ENCODE measurements at regions not wholly inside any gene's neighbourhood (a gene's known extent, or its start where the extent isn't known, plus 50 kb on each side); places are given as distances from the start of the nearest gene placed in this dataset.

DNA sequence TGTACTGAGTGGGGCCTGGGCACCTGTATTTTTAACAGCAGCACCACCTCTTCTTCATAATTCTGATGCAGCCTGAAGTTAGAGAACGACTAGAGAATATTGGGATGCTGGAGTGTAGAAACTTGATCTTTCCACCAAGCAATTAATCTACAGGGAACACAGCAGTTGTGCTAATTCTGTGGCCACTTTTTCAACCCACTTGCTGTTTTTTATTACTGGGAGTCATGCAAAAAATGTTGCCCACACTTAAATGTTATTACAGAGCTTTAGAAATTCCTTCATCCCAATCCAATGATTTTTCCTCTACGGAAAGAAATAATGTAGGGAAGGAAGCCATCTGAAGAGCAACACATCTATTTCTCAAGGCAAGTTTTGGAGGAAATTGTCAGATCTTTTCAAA is 190.9 kb upstream of the TUT7 start:
- WGBS, 2 donors, result 56 to 58% methylated on average over 2 of the region's 2 CpGs
- Histone ChIP-seq H3K27me3 (no peaks in the 10 kb centered on the region), H3K27ac (no peak overlapping the region), H3K4me3 (no peak overlapping the region), H3K36me3 (ENCODE audit: low read depth, missing control alignments) (no peaks in the 10 kb centered on the region), H3K4me1 (no peaks in the 10 kb centered on the region), H3K9me3 (no peaks in the 10 kb centered on the region)
- DNase-seq, result no peak
- intact Hi-C loops (cut with DNase I; ENCODE audit: low total_unique reads), result no loop called here
- TF ChIP-seq, protein P1, sequence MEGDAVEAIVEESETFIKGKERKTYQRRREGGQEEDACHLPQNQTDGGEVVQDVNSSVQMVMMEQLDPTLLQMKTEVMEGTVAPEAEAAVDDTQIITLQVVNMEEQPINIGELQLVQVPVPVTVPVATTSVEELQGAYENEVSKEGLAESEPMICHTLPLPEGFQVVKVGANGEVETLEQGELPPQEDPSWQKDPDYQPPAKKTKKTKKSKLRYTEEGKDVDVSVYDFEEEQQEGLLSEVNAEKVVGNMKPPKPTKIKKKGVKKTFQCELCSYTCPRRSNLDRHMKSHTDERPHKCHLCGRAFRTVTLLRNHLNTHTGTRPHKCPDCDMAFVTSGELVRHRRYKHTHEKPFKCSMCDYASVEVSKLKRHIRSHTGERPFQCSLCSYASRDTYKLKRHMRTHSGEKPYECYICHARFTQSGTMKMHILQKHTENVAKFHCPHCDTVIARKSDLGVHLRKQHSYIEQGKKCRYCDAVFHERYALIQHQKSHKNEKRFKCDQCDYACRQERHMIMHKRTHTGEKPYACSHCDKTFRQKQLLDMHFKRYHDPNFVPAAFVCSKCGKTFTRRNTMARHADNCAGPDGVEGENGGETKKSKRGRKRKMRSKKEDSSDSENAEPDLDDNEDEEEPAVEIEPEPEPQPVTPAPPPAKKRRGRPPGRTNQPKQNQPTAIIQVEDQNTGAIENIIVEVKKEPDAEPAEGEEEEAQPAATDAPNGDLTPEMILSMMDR (IDR thresholded peaks at IDR 0.05), result no peak
- no peak for TF ChIP-seq POLR2A (IDR thresholded peaks at IDR 0.05)

DNA sequence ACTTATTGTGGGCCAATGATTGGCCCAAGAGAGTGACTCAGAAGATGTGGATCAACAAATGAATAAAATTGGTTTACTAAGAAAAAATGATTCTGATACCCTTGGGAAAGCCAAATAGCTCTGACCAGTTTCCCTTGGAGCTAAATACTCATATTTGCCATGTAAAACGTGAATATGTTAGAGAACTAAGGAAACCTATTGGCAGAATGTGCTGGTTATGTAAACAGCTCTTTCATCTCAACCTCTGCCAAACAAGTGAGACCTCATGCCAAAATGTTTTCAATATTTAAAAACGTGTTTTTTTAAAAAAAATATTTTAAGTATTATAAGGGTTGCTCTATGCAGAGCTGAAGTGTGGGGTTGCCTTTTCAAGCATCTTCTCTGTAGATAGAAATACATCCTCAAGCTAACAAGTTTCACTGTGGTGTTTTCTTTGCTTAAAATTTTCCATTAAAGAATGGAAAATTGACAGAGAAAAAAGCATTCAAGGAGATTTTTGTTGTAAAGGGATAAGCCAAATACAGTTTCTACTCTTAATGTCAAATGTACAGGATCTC is 186.9 kb upstream of the TUT7 start:
- Histone ChIP-seq H3K27me3 (no peaks in the 10 kb centered on the region), H3K4me3 (no peak overlapping the region), H3K4me1 (no peaks in the 10 kb centered on the region), H3K27ac (no peak overlapping the region), H3K9me3 (no peaks in the 10 kb centered on the region), H3K36me3 (ENCODE audit: low read depth, missing control alignments) (no peaks in the 10 kb centered on the region)
- TF ChIP-seq, protein P1 (IDR thresholded peaks at IDR 0.05), result no peak
- no peak for TF ChIP-seq POLR2A (IDR thresholded peaks at IDR 0.05)
- intact Hi-C loops (cut with DNase I; ENCODE audit: low total_unique reads), result no loop called here
- 51 to 52% methylated on average over 2 of the region's 2 CpGs for WGBS, 2 donors
- no peak for DNase-seq

DNA sequence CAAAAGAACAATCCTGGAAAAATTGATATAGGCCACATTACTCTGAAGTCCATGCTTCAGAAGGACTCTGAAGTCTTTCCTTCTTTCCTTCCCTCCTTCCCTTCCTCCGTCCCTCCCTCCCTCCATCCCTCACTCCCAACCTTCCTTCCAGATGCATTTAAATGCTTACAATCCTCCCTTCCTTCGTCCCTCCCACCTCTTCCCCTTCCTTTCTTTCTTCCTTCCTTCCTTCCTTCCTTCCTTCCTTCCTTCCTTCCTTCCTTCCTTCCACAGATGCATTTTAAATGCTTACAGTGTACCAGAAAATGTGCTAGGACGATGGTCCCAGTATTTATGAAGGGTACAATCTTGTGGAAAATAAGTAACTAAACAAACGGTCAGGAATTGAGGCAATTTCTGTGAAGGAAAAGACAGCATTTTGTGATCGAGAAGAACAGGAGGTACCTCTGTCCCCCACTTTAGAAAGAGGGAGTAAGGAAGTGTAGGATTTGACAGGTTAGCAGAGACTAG is 181.3 kb upstream of the TUT7 start:
- no peak overlapping the region for H3K27ac ChIP-seq
- DNase-seq, result no peak

DNA sequence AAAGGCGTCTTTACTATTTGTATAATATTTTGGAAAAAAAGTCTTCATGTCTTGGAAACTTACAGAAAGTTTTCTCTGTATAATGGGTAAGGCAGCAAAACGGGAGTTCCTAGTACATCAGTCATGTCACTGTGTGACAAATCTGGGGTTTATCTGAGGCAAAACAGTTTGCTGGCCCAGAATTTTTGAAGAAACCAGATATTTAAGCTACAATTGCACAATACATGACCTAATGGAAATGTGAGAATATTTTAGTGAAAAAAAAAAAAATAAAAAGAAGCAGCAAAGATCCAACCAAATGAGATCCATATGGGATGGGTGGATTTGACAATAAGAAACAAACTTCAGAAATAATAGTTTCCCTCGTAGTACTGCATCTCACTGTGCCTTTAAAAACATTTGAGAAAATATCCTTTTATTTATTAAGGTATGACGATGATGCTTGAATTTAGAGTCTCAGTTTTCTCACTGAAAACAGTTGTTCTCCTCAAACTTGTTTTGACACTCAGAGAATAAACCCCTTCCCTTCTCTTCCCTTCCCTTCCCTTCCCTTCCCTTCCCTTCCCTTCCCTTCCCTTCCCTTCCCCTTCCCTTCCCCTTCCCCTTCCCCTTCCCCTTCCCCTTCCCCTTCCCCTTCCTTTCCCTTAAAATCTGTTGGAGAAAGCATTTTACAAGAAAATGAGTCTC is 180.5 kb upstream of the TUT7 start:
- no peak overlapping the region for H3K4me3 ChIP-seq
- 82 to 86% methylated on average over 4 of the region's 4 CpGs for WGBS, 2 donors
- intact Hi-C loops (cut with DNase I; ENCODE audit: low total_unique reads), result no loop called here
- no peaks in the 10 kb centered on the region for H3K4me1 ChIP-seq
- H3K27ac ChIP-seq, result no peak overlapping the region
- DNase-seq, result no peak
- H3K36me3 ChIP-seq (ENCODE audit: low read depth, missing control alignments), result no peaks in the 10 kb centered on the region
- no peak for TF ChIP-seq POLR2A (IDR thresholded peaks at IDR 0.05)
- TF ChIP-seq, protein P1 (IDR thresholded peaks at IDR 0.05), result no peak
- no peaks in the 10 kb centered on the region for H3K27me3 ChIP-seq
- no peaks in the 10 kb centered on the region for H3K9me3 ChIP-seq

More for the DNA sequence above, 181.3 kb upstream of the TUT7 start:
- no peaks in the 10 kb centered on the region for H3K9me3 ChIP-seq
- 86 to 92% methylated on average over 5 of the region's 5 CpGs for WGBS, 2 donors
- H3K4me3 ChIP-seq, result no peak overlapping the region
- intact Hi-C loops (cut with DNase I; ENCODE audit: low total_unique reads), result no loop called here
- H3K4me1 ChIP-seq, result no peaks in the 10 kb centered on the region
- TF ChIP-seq, protein P1 (IDR thresholded peaks at IDR 0.05), result no peak
- no peak for TF ChIP-seq POLR2A (IDR thresholded peaks at IDR 0.05)
- no peaks in the 10 kb centered on the region for H3K36me3 ChIP-seq (ENCODE audit: low read depth, missing control alignments)
- H3K27me3 ChIP-seq, result no peaks in the 10 kb centered on the region
